H1 (cell line): ENCODE measurements at regions not wholly inside any gene's neighbourhood (a gene's known extent, or its start where the extent isn't known, plus 50 kb on each side); places are given as distances from the start of the nearest gene placed in this dataset.
A peak's percentile ranks its signal among the peaks of the same experiment; 100 is the strongest.

ENCODE experiments used
- CTCF ChIA-PET: fragments of 300-600 bp; sonication (Branson Sonifier 250); formaldehyde crosslinking; loops from one replicate; lab custom pipeline; 2021; ENCODE audit not compliant: partially characterized antibody; lab: Charles Lee
- POLR2A ChIA-PET: fragments of 300-600 bp; sonication (Branson Sonifier 250); formaldehyde crosslinking; loops from one replicate; lab custom pipeline; 2021; ENCODE audit warnings: inconsistent platforms; ENCODE audit not compliant: partially characterized antibody; lab: Charles Lee
- DNase-seq, 2 experiments: peaks; one replicate each; pipeline versions ENCODE4 v3.0.0 to v3.0.0-alpha.2; 2010 to 2022; ENCODE audit warnings: low spot score in 2 of 2, low read depth in 1 of 2, mixed read lengths in 1 of 2
- FAIRE-seq: peaks from 2 replicates; lab custom pipeline; 2011; peaks lifted over from hg19 to GRCh38; lab: Jason Lieb, UNC
- H2AFZ ChIP-seq: 2 replicates; pipeline ENCODE4 v1.8.1; 2012; ENCODE audit warnings: low read length, inconsistent platforms
- H2AK5ac ChIP-seq: 2 replicates; pipeline ENCODE4 v1.6.1; 2013; ENCODE audit warnings: low read depth, low read length
- H2BK120ac ChIP-seq: replicated peaks from 2 replicates; pipeline ENCODE3; 2013; ENCODE audit warnings: low read depth, low read length, inconsistent platforms
- H2BK12ac ChIP-seq: 2 replicates; pipeline ENCODE4 v1.6.1; 2013; ENCODE audit warnings: low read depth, low read length
- H2BK15ac ChIP-seq: 2 replicates; pipeline ENCODE4 v1.6.1; 2013; ENCODE audit warnings: low read length
- H2BK20ac ChIP-seq: 2 replicates; pipeline ENCODE4 v1.6.1; 2013; ENCODE audit warnings: low read length
- H2BK5ac ChIP-seq: 2 replicates; pipeline ENCODE4 v1.6.1; 2013; ENCODE audit warnings: low read depth, low read length
- H3K14ac ChIP-seq: 2 replicates; pipeline ENCODE4 v1.6.1; 2013; ENCODE audit warnings: inconsistent platforms; ENCODE audit not compliant: insufficient read length
- H3K18ac ChIP-seq: 2 replicates; pipeline ENCODE4 v1.6.1; 2013; ENCODE audit warnings: low read length; ENCODE audit errors: extremely low read depth
- H3K23ac ChIP-seq: 2 replicates; pipeline ENCODE4 v1.6.1; 2013; ENCODE audit warnings: inconsistent platforms; ENCODE audit not compliant: insufficient read length
- H3K23me2 ChIP-seq: 2 replicates; pipeline ENCODE4 v1.6.1; 2013; ENCODE audit warnings: low read depth, low read length
- H3K27ac ChIP-seq: 2 replicates; pipeline ENCODE4 v1.6.1; 2011; ENCODE audit warnings: low read depth, low read length, inconsistent platforms
- H3K27me3 ChIP-seq, 4 experiments: replicated peaks in 1 of 4; 1 replicate in 1 of 4; 2 replicates in 3 of 4; pipeline versions ENCODE4 v1.6.1 to v1.8.1; 2011 to 2013; ENCODE audit warnings: low read length in 3 of 4, mild to moderate bottlenecking in 3 of 4, inconsistent platforms in 2 of 4, mixed read lengths in 2 of 4, moderate library complexity in 1 of 4; ENCODE audit not compliant: control insufficient read depth in 3 of 4, insufficient read depth in 3 of 4; ENCODE audit errors: extremely low read depth in 1 of 4
- H3K36me3 ChIP-seq, 4 experiments: 2 replicates each; pipeline versions ENCODE4 v1.6.1 to v1.8.1; 2011 to 2013; ENCODE audit warnings: mild to moderate bottlenecking in 4 of 4, low read length in 3 of 4, moderate library complexity in 2 of 4, control low read depth in 1 of 4, inconsistent platforms in 1 of 4; ENCODE audit not compliant: insufficient read depth in 4 of 4, control insufficient read depth in 2 of 4
- H3K4ac ChIP-seq: replicated peaks from 2 replicates; pipeline ENCODE3; 2013; ENCODE audit warnings: low read length, low read depth, mixed read lengths, inconsistent platforms; ENCODE audit not compliant: insufficient read length
- H3K4me1 ChIP-seq, 4 experiments: replicated peaks in 1 of 4; 1 replicate in 1 of 4; 2 replicates in 3 of 4; pipeline versions ENCODE4 v1.6.1 to v1.8.1; 2011 to 2013; ENCODE audit warnings: low read length in 3 of 4, inconsistent platforms in 2 of 4, mixed read lengths in 1 of 4; ENCODE audit not compliant: insufficient read depth in 4 of 4, control insufficient read depth in 3 of 4
- H3K4me2 ChIP-seq, 2 experiments: 2 replicates each; pipeline versions ENCODE4 v1.6.1 to v1.8.1; 2011 to 2013; ENCODE audit warnings: low read depth in 2 of 2, low read length in 2 of 2, control low read depth in 1 of 2, inconsistent platforms in 1 of 2, mild to moderate bottlenecking in 1 of 2; ENCODE audit not compliant: insufficient read depth in 1 of 2
- H3K4me3 ChIP-seq, 4 experiments: fragments of 200-600, 300-600 bp in 1 of 4; sonication (generic), shearing (Covaris generic), sonication (Bioruptor Twin) in 1 of 4; 2 replicates each; pipeline versions ENCODE4 v1.5.1 to v1.8.1; 2011 to 2016; ENCODE audit warnings: low read length in 4 of 4, low read depth in 3 of 4, control low read depth in 2 of 4, inconsistent platforms in 2 of 4, mild to moderate bottlenecking in 2 of 4, mixed read lengths in 1 of 4, moderate library complexity in 1 of 4; ENCODE audit not compliant: insufficient read depth in 2 of 4; ENCODE audit errors: extremely low read depth in 1 of 4
- H3K56ac ChIP-seq: replicated peaks from 2 replicates; pipeline ENCODE3; 2013; ENCODE audit warnings: low read depth, mild to moderate bottlenecking, mixed read lengths, low read length, inconsistent platforms; ENCODE audit not compliant: insufficient read length
- H3K79me1 ChIP-seq: 2 replicates; pipeline ENCODE4 v1.6.1; 2013; ENCODE audit warnings: low read depth, low read length, control low read depth
- H3K79me2 ChIP-seq, 2 experiments: 2 replicates each; pipeline versions ENCODE4 v1.6.1 to v1.8.1; 2012 to 2013; ENCODE audit warnings: low read length in 2 of 2, mild to moderate bottlenecking in 2 of 2, inconsistent platforms in 1 of 2; ENCODE audit not compliant: insufficient read depth in 2 of 2, control insufficient read depth in 1 of 2
- H3K9ac ChIP-seq, 4 experiments: replicated peaks in 1 of 4; 1 replicate in 1 of 4; 2 replicates in 3 of 4; pipeline versions ENCODE4 v1.6.1 to v1.8.1; 2011 to 2013; ENCODE audit warnings: low read depth in 3 of 4, low read length in 3 of 4, control low read depth in 2 of 4, mild to moderate bottlenecking in 2 of 4, moderate library complexity in 2 of 4, inconsistent platforms in 1 of 4; ENCODE audit errors: extremely low read depth in 1 of 4
- H3K9me3 ChIP-seq, 2 experiments: 2 replicates each; pipeline versions ENCODE4 v1.6.1 to v1.8.1; 2012 to 2013; ENCODE audit warnings: mild to moderate bottlenecking in 2 of 2, moderate library complexity in 2 of 2, control low read depth in 1 of 2, inconsistent platforms in 1 of 2, low read depth in 1 of 2, low read length in 1 of 2, mixed read lengths in 1 of 2; ENCODE audit not compliant: insufficient read depth in 2 of 2
- H4K20me1 ChIP-seq, 2 experiments: replicated peaks in 1 of 2; 2 replicates each; pipeline versions ENCODE3 to v1.8.1; 2011 to 2013; ENCODE audit warnings: inconsistent platforms in 2 of 2, low read length in 2 of 2, mild to moderate bottlenecking in 1 of 2; ENCODE audit not compliant: insufficient read depth in 2 of 2, control insufficient read depth in 1 of 2
- H4K5ac ChIP-seq: 2 replicates; pipeline ENCODE4 v1.6.1; 2013; ENCODE audit warnings: low read length, low read depth, mixed read lengths, inconsistent platforms; ENCODE audit not compliant: insufficient read length
- H4K8ac ChIP-seq: 2 replicates; pipeline ENCODE4 v1.8.0; 2013; ENCODE audit warnings: mild to moderate bottlenecking, moderate library complexity, low read length, inconsistent platforms; ENCODE audit not compliant: insufficient read depth; ENCODE audit errors: extremely low read depth
- H4K91ac ChIP-seq: replicated peaks from 2 replicates; pipeline ENCODE3; 2013; ENCODE audit warnings: low read length, mixed read lengths, inconsistent platforms; ENCODE audit not compliant: insufficient read length
- CHD2 ChIP-seq: IDR thresholded peaks from 2 replicates; pipeline ENCODE4 v1.6.1; 2012; ENCODE audit warnings: low read length, improper control_type of control experiment
- GABPA ChIP-seq: IDR thresholded peaks from 2 replicates; pipeline ENCODE4 v1.6.1; 2011; ENCODE audit warnings: mild to moderate bottlenecking, low read length, moderate library complexity, borderline replicate concordance; ENCODE audit not compliant: insufficient read depth
- SP2 ChIP-seq: IDR thresholded peaks from 2 replicates; pipeline ENCODE4 v1.6.1; 2012; ENCODE audit warnings: mild to moderate bottlenecking, low read length, inconsistent platforms
- WGBS, 2 experiments: shearing (Covaris generic) in 1 of 2; methylation state at CpG; one replicate each; pipeline versions ENCODE4 v1.1.6 to v1.1.7; 2013 to 2015; ENCODE audit warnings: low lambda C conversion rate in 2 of 2, mixed read lengths in 2 of 2, inconsistent platforms in 1 of 2, low coverage in 1 of 2, missing lambda C conversion rate in 1 of 2; ENCODE audit not compliant: insufficient replicate concordance in 2 of 2, insufficient coverage in 1 of 2, insufficient read length in 1 of 2; ENCODE audit errors: extremely low coverage in 1 of 2, missing lambda C conversion rate in 1 of 2; 5-methylcytosine and 5-hydroxymethylcytosine counted together

DNA sequence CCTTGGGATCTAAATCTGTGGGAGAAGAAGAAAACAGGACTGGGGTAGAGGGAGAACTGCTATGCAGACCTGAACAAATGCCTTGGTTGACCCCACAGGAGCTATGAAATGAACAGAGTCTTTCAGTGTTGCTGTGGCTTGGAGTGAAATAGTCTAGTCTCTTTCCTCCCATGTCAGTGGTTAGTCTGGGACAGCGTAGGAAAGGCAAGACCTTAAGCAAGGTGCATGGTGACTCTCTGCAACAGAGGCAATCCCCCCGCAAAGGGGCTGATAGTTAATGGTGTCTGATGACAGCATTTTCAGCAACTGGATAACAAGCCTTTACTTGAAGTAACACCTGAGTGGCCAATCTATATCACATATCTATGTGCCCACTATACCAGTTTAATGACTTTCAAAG, 62.3 kb downstream of the ARL4A start:
- no peak overlapping the region for H3K9ac ChIP-seq
- peaks cover 0 to 11% (median 6%) of the 10 kb centered on the region in 4 experiments; a peak in 3 of 7 replicates for H3K4me1 ChIP-seq
- H3K9me3 ChIP-seq: no peaks in the 10 kb centered on the region
- no peak overlapping the region for H3K56ac ChIP-seq
- H3K4me3 ChIP-seq: peak overlapping the region in 1 of 4 experiments; percentile 23; a peak in 1 of 8 replicates
- no peak overlapping the region for H2AFZ ChIP-seq
- H3K27me3 ChIP-seq: no peaks in the 10 kb centered on the region
- no peak overlapping the region for H4K91ac ChIP-seq
- TF ChIP-seq CHD2 (no peak), GABPA (no peak), SP2 (no peak)
- H3K4me2 ChIP-seq: peak overlapping the region in 1 of 2 experiments; percentile 10; a peak in 2 of 4 replicates
- no peaks in the 10 kb centered on the region; the same call in 1 of the 2 replicates for H3K23me2 ChIP-seq
- no peaks in the 10 kb centered on the region for H3K79me1 ChIP-seq
- CTCF ChIA-PET: interaction anchor here (1.0 kb wide), 1 partner anchor 21 kb away, joined by 3 read pairs; no protein-coding TSS in a partner anchor
- 80% methylated on average over 2 of the region's 2 CpGs; no CpG with 5 or more reads in 1 of the 2 experiments for WGBS, 2 experiments
- DNase-seq: no peak
- no peak overlapping the region for H2AK5ac ChIP-seq
- POLR2A ChIA-PET: interaction anchor here (1.0 to 1.7 kb wide), 2 partner anchors 11 to 63 kb away, joined by 3 read pairs; partner anchors contain the start of gene ARL4A
- no peaks in the 10 kb centered on the region; a peak in 1 of 8 replicates for H3K36me3 ChIP-seq
- no peaks in the 10 kb centered on the region for H4K20me1 ChIP-seq
- H2BK120ac ChIP-seq: peak overlapping the region; percentile 8
- H2BK20ac ChIP-seq: peak overlapping the region; percentile 66; the same call in 1 of the 2 replicates
- FAIRE-seq: peak; percentile 48
- peak overlapping the region; percentile 56 for H2BK12ac ChIP-seq
- no peak overlapping the region for H3K14ac ChIP-seq
- H3K18ac ChIP-seq: peak overlapping the region; percentile 78
- no peak overlapping the region for H4K8ac ChIP-seq
- H3K23ac ChIP-seq: no peak overlapping the region
- peak overlapping the region; percentile 34 for H4K5ac ChIP-seq
- no peaks in the 10 kb centered on the region for H3K79me2 ChIP-seq
- H3K27ac ChIP-seq: no peak overlapping the region
- no peak overlapping the region for H3K4ac ChIP-seq
- peak overlapping the region; percentile 45; the same call in 1 of the 2 replicates for H2BK5ac ChIP-seq
- no peak overlapping the region for H2BK15ac ChIP-seq
